ENCODE measurements at regions not wholly inside any gene's neighbourhood (a gene's known extent, or its start where the extent isn't known, plus 50 kb on each side); places are given as distances from the start of the nearest gene placed in this dataset.

GRCh38 chr3:3629911-3630310, 169.3 kb upstream of the LRRN1 start:
- ATAC-seq (no peak), DNase-seq (no peak)

- no peak for ATAC-seq
- DNase-seq, result no peak
Measured at GRCh38 chr3:3628676-3629328, 170.4 kb upstream of the LRRN1 start.

GRCh38 chr3:3627114-3627513, 172.1 kb upstream of the LRRN1 start:
- ATAC-seq (no peak), DNase-seq (no peak)

- ATAC-seq (no peak), DNase-seq (no peak)
Measured at GRCh38 chr3:3625544-3626271, 173.5 kb upstream of the LRRN1 start.

GRCh38 chr3:3619815-3620214, 179.4 kb upstream of the LRRN1 start:
- ATAC-seq (no peak), DNase-seq (no peak)

- no peak for DNase-seq
- no peak for ATAC-seq
Measured at GRCh38 chr3:3618623-3619022, 180.6 kb upstream of the LRRN1 start.

GRCh38 chr3:3615533-3615932, 183.7 kb upstream of the LRRN1 start:
- ATAC-seq (no peak), DNase-seq (no peak)

GRCh38 chr3:3610581-3611298, 188.5 kb upstream of the LRRN1 start:
- DNase-seq, result no peak
- no peak for ATAC-seq

GRCh38 chr3:3606321-3606720, 192.9 kb upstream of the LRRN1 start:
- DNase-seq (no peak), ATAC-seq (no peak)

GRCh38 chr3:3605226-3605625, 194.0 kb upstream of the LRRN1 start:
- ATAC-seq (no peak), DNase-seq (no peak)

GRCh38 chr3:3603351-3603750, 195.9 kb upstream of the LRRN1 start:
- ATAC-seq (no peak), DNase-seq (no peak)

GRCh38 chr3:3600665-3601340, 198.4 kb upstream of the LRRN1 start:
- ATAC-seq (no peak), DNase-seq (no peak)

- DNase-seq, result no peak
- ATAC-seq, result no peak
Measured at GRCh38 chr3:3599016-3599415, 200.2 kb upstream of the LRRN1 start.

GRCh38 chr3:3594986-3595385, 204.2 kb upstream of the LRRN1 start:
- ATAC-seq (no peak), DNase-seq (no peak)

- no peak for ATAC-seq
- no peak for DNase-seq
Measured at GRCh38 chr3:3589715-3590130, 209.5 kb upstream of the LRRN1 start.

GRCh38 chr3:3587647-3587972, 211.6 kb upstream of the LRRN1 start:
- DNase-seq, result no peak
- ATAC-seq, result no peak

GRCh38 chr3:3586843-3587646, 212.2 kb upstream of the LRRN1 start:
- no peak for DNase-seq
- no peak for ATAC-seq

GRCh38 chr3:3586336-3586735, 212.9 kb upstream of the LRRN1 start:
- DNase-seq, result no peak
- no peak for ATAC-seq

GRCh38 chr3:3579658-3580057, 219.6 kb upstream of the LRRN1 start:
- no peak for DNase-seq
- ATAC-seq, result no peak

GRCh38 chr3:3578718-3579117, 220.5 kb upstream of the LRRN1 start:
- ATAC-seq (no peak), DNase-seq (no peak)

GRCh38 chr3:3577823-3578222, 221.4 kb upstream of the LRRN1 start:
- DNase-seq, result no peak
- no peak for ATAC-seq

GRCh38 chr3:3573341-3573740, 225.9 kb upstream of the LRRN1 start:
- no peak for DNase-seq
- no peak for ATAC-seq
